HG02885 (cell line): ENCODE measurements at regions not wholly inside any gene's neighbourhood (a gene's known extent, or its start where the extent isn't known, plus 50 kb on each side); places are given as distances from the start of the nearest gene placed in this dataset.

ENCODE experiments used
- ATAC-seq: cut with Tn5 transposase; IDR thresholded peaks from one replicate; pipeline ENCODE4 v1.9.1; 2021; ENCODE audit warnings: mild to moderate bottlenecking; ENCODE audit not compliant: unreplicated experiment, poor library complexity

- ATAC-seq: no peak
These were observed 283.5 kb downstream of the C1orf94 start for GRCh38 chr1:34460193-34460592.

GRCh38 chr1:34470401-34470800 is 284.4 kb upstream of the GJB5 start:
- no peak for ATAC-seq

GRCh38 chr1:34474566-34474965 is 280.3 kb upstream of the GJB5 start:
- no peak for ATAC-seq

GRCh38 chr1:34476371-34476770 is 278.5 kb upstream of the GJB5 start:
- ATAC-seq: no peak

- no peak for ATAC-seq
These were observed 277.2 kb upstream of the GJB5 start for GRCh38 chr1:34477632-34478141.

GRCh38 chr1:34478515-34479076 is 276.3 kb upstream of the GJB5 start:
- no peak for ATAC-seq

- ATAC-seq: no peak
These were observed 275.1 kb upstream of the GJB5 start for GRCh38 chr1:34479731-34480130.

GRCh38 chr1:34488080-34488708 is 266.7 kb upstream of the GJB5 start:
- ATAC-seq: no peak

GRCh38 chr1:34500451-34500850 is 254.4 kb upstream of the GJB5 start:
- no peak for ATAC-seq

GRCh38 chr1:34511802-34512201 is 243.0 kb upstream of the GJB5 start:
- no peak for ATAC-seq

- ATAC-seq: no peak
These were observed 236.6 kb upstream of the GJB5 start for GRCh38 chr1:34518146-34518699.

GRCh38 chr1:34520111-34520510 is 234.7 kb upstream of the GJB5 start:
- no peak for ATAC-seq

GRCh38 chr1:34524783-34525182 is 230.1 kb upstream of the GJB5 start:
- no peak for ATAC-seq

- ATAC-seq: peak; percentile 75
These were observed 224.7 kb upstream of the GJB5 start for GRCh38 chr1:34529935-34530859.

- no peak for ATAC-seq
These were observed 222.7 kb upstream of the GJB5 start for GRCh38 chr1:34532113-34532512.

- no peak for ATAC-seq
These were observed 216.4 kb upstream of the GJB5 start for GRCh38 chr1:34538481-34538880.

GRCh38 chr1:34547046-34547674 is 207.7 kb upstream of the GJB5 start:
- ATAC-seq: no peak

GRCh38 chr1:34549199-34549598 is 205.6 kb upstream of the GJB5 start:
- no peak for ATAC-seq

GRCh38 chr1:34578306-34578705 is 176.5 kb upstream of the GJB5 start:
- ATAC-seq: no peak

- ATAC-seq: no peak
These were observed 172.5 kb upstream of the GJB5 start for GRCh38 chr1:34582356-34582755.
